ENCODE measurements at regions not wholly inside any gene's neighbourhood (a gene's known extent, or its start where the extent isn't known, plus 50 kb on each side); places are given as distances from the start of the nearest gene placed in this dataset.

- Histone ChIP-seq H3K4me3 (ENCODE audit: extremely low read depth, insufficient read depth, low read length, poor library complexity, severe bottlenecking) (no peak overlapping the region), H3K9me3 (ENCODE audit: control insufficient read depth, low read length) (peaks cover 7% of the 10 kb centered on the region), H3K36me3 (ENCODE audit: control insufficient read depth, insufficient read depth, low read length) (no peaks in the 10 kb centered on the region), H3K4me1 (ENCODE audit: control insufficient read depth, insufficient read depth, low read length, poor library complexity, severe bottlenecking) (no peaks in the 10 kb centered on the region), H3K27ac (ENCODE audit: low read depth, low read length, severe bottlenecking) (no peak overlapping the region)
- 97 to 98% methylated on average over 4 to 5 of the region's 5 CpGs for WGBS, 2 experiments (ENCODE audit: insufficient coverage in 2 of 2)
Observed at GRCh38 chr20:58064411-58065010, 163.9 kb downstream of the ANKRD60 start.

GRCh38 chr20:58059260-58059544, 169.3 kb downstream of the ANKRD60 start:
- Histone ChIP-seq H3K27ac (ENCODE audit: low read depth, low read length, severe bottlenecking) (no peak overlapping the region), H3K36me3 (ENCODE audit: control insufficient read depth, insufficient read depth, low read length) (no peaks in the 10 kb centered on the region), H3K9me3 (ENCODE audit: control insufficient read depth, low read length) (peaks cover 7% of the 10 kb centered on the region), H3K4me1 (ENCODE audit: control insufficient read depth, insufficient read depth, low read length, poor library complexity, severe bottlenecking) (peaks cover 8% of the 10 kb centered on the region), H3K4me3 (ENCODE audit: extremely low read depth, insufficient read depth, low read length, poor library complexity, severe bottlenecking) (no peak overlapping the region)
- WGBS, 2 experiments (ENCODE audit: insufficient coverage in 2 of 2), result 83 to 100% methylated on average over 1 of the region's 1 CpG

GRCh38 chr20:58058421-58059259, 169.8 kb downstream of the ANKRD60 start:
- no peak overlapping the region for H3K4me3 ChIP-seq (ENCODE audit: extremely low read depth, insufficient read depth, low read length, poor library complexity, severe bottlenecking)
- H3K27ac ChIP-seq (ENCODE audit: low read depth, low read length, severe bottlenecking), result no peak overlapping the region
- H3K9me3 ChIP-seq (ENCODE audit: control insufficient read depth, low read length), result peaks cover 7% of the 10 kb centered on the region
- 83 to 86% methylated on average over 4 to 5 of the region's 8 CpGs for WGBS, 2 experiments (ENCODE audit: insufficient coverage in 2 of 2)
- H3K4me1 ChIP-seq (ENCODE audit: control insufficient read depth, insufficient read depth, low read length, poor library complexity, severe bottlenecking), result peaks cover 8% of the 10 kb centered on the region
- no peaks in the 10 kb centered on the region for H3K36me3 ChIP-seq (ENCODE audit: control insufficient read depth, insufficient read depth, low read length)

- H3K9me3 ChIP-seq (ENCODE audit: control insufficient read depth, low read length), result no peaks in the 10 kb centered on the region
- no peaks in the 10 kb centered on the region for H3K36me3 ChIP-seq (ENCODE audit: control insufficient read depth, insufficient read depth, low read length)
- 90 to 93% methylated on average over 6 of the region's 7 CpGs for WGBS, 2 experiments (ENCODE audit: insufficient coverage in 2 of 2)
- peaks cover 8% of the 10 kb centered on the region for H3K4me1 ChIP-seq (ENCODE audit: control insufficient read depth, insufficient read depth, low read length, poor library complexity, severe bottlenecking)
- H3K4me3 ChIP-seq (ENCODE audit: extremely low read depth, insufficient read depth, low read length, poor library complexity, severe bottlenecking), result no peak overlapping the region
- no peak overlapping the region for H3K27ac ChIP-seq (ENCODE audit: low read depth, low read length, severe bottlenecking)
Observed at GRCh38 chr20:58056921-58057686, 171.3 kb downstream of the ANKRD60 start.

GRCh38 chr20:58056021-58056591, 172.3 kb downstream of the ANKRD60 start:
- WGBS, 2 experiments (ENCODE audit: insufficient coverage in 2 of 2), result 91 to 92% methylated on average over 8 of the region's 10 CpGs
- Histone ChIP-seq H3K36me3 (ENCODE audit: control insufficient read depth, insufficient read depth, low read length) (no peaks in the 10 kb centered on the region), H3K4me1 (ENCODE audit: control insufficient read depth, insufficient read depth, low read length, poor library complexity, severe bottlenecking) (peaks cover 8% of the 10 kb centered on the region), H3K9me3 (ENCODE audit: control insufficient read depth, low read length) (peaks cover 4% of the 10 kb centered on the region), H3K4me3 (ENCODE audit: extremely low read depth, insufficient read depth, low read length, poor library complexity, severe bottlenecking) (no peak overlapping the region), H3K27ac (ENCODE audit: low read depth, low read length, severe bottlenecking) (no peak overlapping the region)

GRCh38 chr20:58054780-58055373, 173.6 kb downstream of the ANKRD60 start:
- Histone ChIP-seq H3K9me3 (ENCODE audit: control insufficient read depth, low read length) (peaks cover 4% of the 10 kb centered on the region), H3K4me3 (ENCODE audit: extremely low read depth, insufficient read depth, low read length, poor library complexity, severe bottlenecking) (no peak overlapping the region), H3K27ac (ENCODE audit: low read depth, low read length, severe bottlenecking) (peak overlapping the region; percentile 53), H3K4me1 (ENCODE audit: control insufficient read depth, insufficient read depth, low read length, poor library complexity, severe bottlenecking) (peaks cover 8% of the 10 kb centered on the region), H3K36me3 (ENCODE audit: control insufficient read depth, insufficient read depth, low read length) (no peaks in the 10 kb centered on the region)
- WGBS, 2 experiments (ENCODE audit: insufficient coverage in 2 of 2), result 58 to 77% methylated on average over 7 to 8 of the region's 11 CpGs

- H3K9me3 ChIP-seq (ENCODE audit: control insufficient read depth, low read length), result peaks cover 4% of the 10 kb centered on the region
- no peak overlapping the region for H3K4me3 ChIP-seq (ENCODE audit: extremely low read depth, insufficient read depth, low read length, poor library complexity, severe bottlenecking)
- H3K36me3 ChIP-seq (ENCODE audit: control insufficient read depth, insufficient read depth, low read length), result no peaks in the 10 kb centered on the region
- peaks cover 8% of the 10 kb centered on the region for H3K4me1 ChIP-seq (ENCODE audit: control insufficient read depth, insufficient read depth, low read length, poor library complexity, severe bottlenecking)
- 40 to 75% methylated on average over 3 to 5 of the region's 6 CpGs for WGBS, 2 experiments (ENCODE audit: insufficient coverage in 2 of 2)
- H3K27ac ChIP-seq (ENCODE audit: low read depth, low read length, severe bottlenecking), result peak overlapping the region; percentile 53
Observed at GRCh38 chr20:58054082-58054779, 174.2 kb downstream of the ANKRD60 start.

- H3K9me3 ChIP-seq (ENCODE audit: control insufficient read depth, low read length), result peaks cover 4% of the 10 kb centered on the region
- H3K4me1 ChIP-seq (ENCODE audit: control insufficient read depth, insufficient read depth, low read length, poor library complexity, severe bottlenecking), result peaks cover 8% of the 10 kb centered on the region
- WGBS, 2 experiments (ENCODE audit: insufficient coverage in 2 of 2), result 82 to 83% methylated on average over 10 of the region's 10 CpGs
- no peak overlapping the region for H3K27ac ChIP-seq (ENCODE audit: low read depth, low read length, severe bottlenecking)
- H3K4me3 ChIP-seq (ENCODE audit: extremely low read depth, insufficient read depth, low read length, poor library complexity, severe bottlenecking), result no peak overlapping the region
- no peaks in the 10 kb centered on the region for H3K36me3 ChIP-seq (ENCODE audit: control insufficient read depth, insufficient read depth, low read length)
Observed at GRCh38 chr20:58053391-58054055, 174.9 kb downstream of the ANKRD60 start.

- H3K4me1 ChIP-seq (ENCODE audit: control insufficient read depth, insufficient read depth, low read length, poor library complexity, severe bottlenecking), result peaks cover 8% of the 10 kb centered on the region
- WGBS, 2 experiments (ENCODE audit: insufficient coverage in 2 of 2), result no CpG with 5 or more reads among the region's 1 CpG
- no peak overlapping the region for H3K27ac ChIP-seq (ENCODE audit: low read depth, low read length, severe bottlenecking)
- no peaks in the 10 kb centered on the region for H3K36me3 ChIP-seq (ENCODE audit: control insufficient read depth, insufficient read depth, low read length)
- no peak overlapping the region for H3K4me3 ChIP-seq (ENCODE audit: extremely low read depth, insufficient read depth, low read length, poor library complexity, severe bottlenecking)
- H3K9me3 ChIP-seq (ENCODE audit: control insufficient read depth, low read length), result peaks cover 4% of the 10 kb centered on the region
Observed at GRCh38 chr20:58051367-58051766, 177.1 kb downstream of the ANKRD60 start.
